B cell (primary cell): ENCODE measurements at regions not wholly inside any gene's neighbourhood (a gene's known extent, or its start where the extent isn't known, plus 50 kb on each side); places are given as distances from the start of the nearest gene placed in this dataset.

Experiments used
- EZH2 ChIP-seq: IDR thresholded peaks from 2 replicates; pipeline ENCODE4 v1.6.1; 2012; ENCODE audit warnings: borderline replicate concordance, low read depth, mild to moderate bottlenecking, moderate library complexity, low read length; ENCODE audit not compliant: insufficient read depth, poor library complexity, severe bottlenecking
- TF ChIP-seq, protein P1 (sequence below): fragments of 200-600 bp; IDR thresholded peaks from one replicate; pipeline ENCODE4 v1.8.0; 2022; ENCODE audit warnings: antibody characterized with exemption, mild to moderate bottlenecking

DNA sequence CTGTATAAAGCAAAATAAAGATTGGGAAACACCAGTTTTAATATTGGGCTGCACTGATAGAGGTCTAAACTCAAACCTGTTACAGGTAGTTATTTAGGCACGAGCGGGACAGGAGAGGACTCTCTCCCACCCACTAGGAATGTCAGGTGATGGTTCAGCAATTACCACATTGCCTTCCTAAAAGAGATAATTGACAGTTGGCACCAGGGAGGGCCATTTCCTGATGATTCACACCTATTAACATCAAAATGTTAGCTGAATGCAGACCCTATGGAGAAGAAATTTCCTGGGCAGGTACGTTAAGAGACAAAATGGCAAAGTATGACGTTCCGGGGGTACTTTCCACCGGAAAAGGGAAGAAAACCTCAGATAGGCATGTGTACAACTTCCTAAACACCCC, 272.6 kb downstream of the SDHAF3 start:
- TF ChIP-seq, protein P1, sequence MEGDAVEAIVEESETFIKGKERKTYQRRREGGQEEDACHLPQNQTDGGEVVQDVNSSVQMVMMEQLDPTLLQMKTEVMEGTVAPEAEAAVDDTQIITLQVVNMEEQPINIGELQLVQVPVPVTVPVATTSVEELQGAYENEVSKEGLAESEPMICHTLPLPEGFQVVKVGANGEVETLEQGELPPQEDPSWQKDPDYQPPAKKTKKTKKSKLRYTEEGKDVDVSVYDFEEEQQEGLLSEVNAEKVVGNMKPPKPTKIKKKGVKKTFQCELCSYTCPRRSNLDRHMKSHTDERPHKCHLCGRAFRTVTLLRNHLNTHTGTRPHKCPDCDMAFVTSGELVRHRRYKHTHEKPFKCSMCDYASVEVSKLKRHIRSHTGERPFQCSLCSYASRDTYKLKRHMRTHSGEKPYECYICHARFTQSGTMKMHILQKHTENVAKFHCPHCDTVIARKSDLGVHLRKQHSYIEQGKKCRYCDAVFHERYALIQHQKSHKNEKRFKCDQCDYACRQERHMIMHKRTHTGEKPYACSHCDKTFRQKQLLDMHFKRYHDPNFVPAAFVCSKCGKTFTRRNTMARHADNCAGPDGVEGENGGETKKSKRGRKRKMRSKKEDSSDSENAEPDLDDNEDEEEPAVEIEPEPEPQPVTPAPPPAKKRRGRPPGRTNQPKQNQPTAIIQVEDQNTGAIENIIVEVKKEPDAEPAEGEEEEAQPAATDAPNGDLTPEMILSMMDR, result no peak
- TF ChIP-seq EZH2, result no peak
